SJCRH30 (cell line): ENCODE measurements at regions not wholly inside any gene's neighbourhood (a gene's known extent, or its start where the extent isn't known, plus 50 kb on each side); places are given as distances from the start of the nearest gene placed in this dataset.
A peak's percentile ranks its signal among the peaks of the same experiment; 100 is the strongest.

Source experiments
- DNase-seq, 2 experiments: peaks; one replicate each; pipeline ENCODE4 v3.0.0-alpha.2; 2015 to 2020
- H3K27ac ChIP-seq: fragments of 250-450 bp; sonication (Bioruptor Pico); 2 replicates; pipeline ENCODE4 v1.5.1; 2020; ENCODE audit warnings: mild to moderate bottlenecking, moderate library complexity
- H3K27me3 ChIP-seq: fragments of 250-450 bp; sonication (Bioruptor Pico); 2 replicates; pipeline ENCODE4 v1.5.1; 2020; ENCODE audit warnings: mild to moderate bottlenecking, moderate library complexity
- H3K36me3 ChIP-seq: fragments of 250-450 bp; sonication (Bioruptor Pico); 2 replicates; pipeline ENCODE4 v1.5.1; 2020; ENCODE audit warnings: mild to moderate bottlenecking, moderate library complexity
- H3K4me1 ChIP-seq: fragments of 250-450 bp; sonication (Bioruptor Pico); 2 replicates; pipeline ENCODE4 v1.5.1; 2020; ENCODE audit warnings: mild to moderate bottlenecking, moderate library complexity
- H3K4me3 ChIP-seq: fragments of 250-450 bp; sonication (Bioruptor Pico); 2 replicates; pipeline ENCODE4 v1.5.1; 2020; ENCODE audit warnings: mild to moderate bottlenecking, moderate library complexity
- H3K9me3 ChIP-seq: fragments of 250-450 bp; sonication (Bioruptor Pico); replicated peaks from 2 replicates; pipeline ENCODE4 v1.5.1; 2020; ENCODE audit warnings: mild to moderate bottlenecking, moderate library complexity

- Histone ChIP-seq H3K27ac (no peak overlapping the region), H3K27me3 (no peaks in the 10 kb centered on the region), H3K36me3 (no peaks in the 10 kb centered on the region), H3K4me3 (no peak overlapping the region), H3K4me1 (no peaks in the 10 kb centered on the region), H3K9me3 (no peaks in the 10 kb centered on the region)
- no peak for DNase-seq
Observed at GRCh38 chr6:122005661-122006060, 393.8 kb upstream of the HSF2 start.

- no peaks in the 10 kb centered on the region for H3K9me3 ChIP-seq
- no peaks in the 10 kb centered on the region for H3K36me3 ChIP-seq
- H3K27ac ChIP-seq, result no peak overlapping the region
- H3K4me1 ChIP-seq, result no peaks in the 10 kb centered on the region
- DNase-seq, result no peak
- no peak overlapping the region for H3K4me3 ChIP-seq
- no peaks in the 10 kb centered on the region for H3K27me3 ChIP-seq
Observed at GRCh38 chr6:122007339-122007738, 392.1 kb upstream of the HSF2 start.

DNA sequence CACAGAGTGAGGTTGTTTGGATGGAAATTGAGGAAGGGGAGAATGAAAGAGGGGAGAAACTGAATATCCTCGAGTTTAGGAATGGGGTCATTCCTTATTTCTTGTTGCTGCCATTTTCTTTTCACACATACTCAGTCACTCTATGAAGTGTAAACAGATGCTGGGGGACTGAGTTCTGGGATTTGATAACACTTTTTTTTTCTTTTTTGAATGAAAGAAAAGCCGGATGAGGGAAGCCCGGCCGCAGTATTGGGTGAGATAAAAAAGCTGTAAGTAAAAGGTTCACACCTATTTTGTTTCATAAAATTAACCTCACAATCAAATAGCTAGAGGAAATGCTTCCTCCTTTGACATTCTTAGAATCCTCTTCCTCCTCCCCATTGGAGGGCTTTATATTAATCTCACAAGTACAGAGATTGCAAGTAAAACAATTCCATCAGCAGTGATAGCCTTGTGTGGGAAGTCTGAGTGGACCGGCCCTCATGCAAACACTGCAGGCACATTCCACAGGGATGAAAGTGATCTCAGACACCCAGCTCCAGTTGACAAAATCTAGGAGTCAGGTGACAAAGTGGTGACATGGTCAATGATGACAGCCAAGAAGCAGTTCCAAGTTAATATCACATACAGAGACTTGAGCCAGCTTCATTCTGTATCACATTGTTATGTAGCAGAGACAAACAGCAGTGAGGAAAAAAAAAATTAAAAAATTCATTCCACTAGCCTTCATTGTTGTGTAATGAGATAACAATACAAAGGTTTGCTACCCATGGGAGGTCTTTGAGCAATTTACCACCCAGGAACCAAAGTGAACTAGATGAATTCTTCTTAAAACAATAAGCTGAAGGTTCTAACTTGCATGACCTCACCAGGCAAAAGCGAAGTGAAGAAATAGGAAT, 391.1 kb upstream of the HSF2 start:
- Histone ChIP-seq H3K36me3 (no peaks in the 10 kb centered on the region), H3K27me3 (no peaks in the 10 kb centered on the region), H3K27ac (no peak overlapping the region), H3K9me3 (no peaks in the 10 kb centered on the region), H3K4me1 (no peaks in the 10 kb centered on the region), H3K4me3 (no peak overlapping the region)
- DNase-seq, result no peak

- no peaks in the 10 kb centered on the region for H3K27me3 ChIP-seq
- H3K4me3 ChIP-seq, result no peak overlapping the region
- H3K36me3 ChIP-seq, result no peaks in the 10 kb centered on the region
- H3K9me3 ChIP-seq, result no peaks in the 10 kb centered on the region
- H3K4me1 ChIP-seq, result no peaks in the 10 kb centered on the region
- no peak overlapping the region for H3K27ac ChIP-seq
- DNase-seq, result no peak
Observed at GRCh38 chr6:122009000-122009350, 390.5 kb upstream of the HSF2 start.

- Histone ChIP-seq H3K9me3 (no peaks in the 10 kb centered on the region), H3K27ac (no peak overlapping the region), H3K27me3 (no peaks in the 10 kb centered on the region; the same call in 1 of the 2 replicates), H3K36me3 (no peaks in the 10 kb centered on the region), H3K4me3 (no peak overlapping the region), H3K4me1 (no peaks in the 10 kb centered on the region)
- DNase-seq, result no peak
Observed at GRCh38 chr6:122012578-122012977, 386.9 kb upstream of the HSF2 start.

DNA sequence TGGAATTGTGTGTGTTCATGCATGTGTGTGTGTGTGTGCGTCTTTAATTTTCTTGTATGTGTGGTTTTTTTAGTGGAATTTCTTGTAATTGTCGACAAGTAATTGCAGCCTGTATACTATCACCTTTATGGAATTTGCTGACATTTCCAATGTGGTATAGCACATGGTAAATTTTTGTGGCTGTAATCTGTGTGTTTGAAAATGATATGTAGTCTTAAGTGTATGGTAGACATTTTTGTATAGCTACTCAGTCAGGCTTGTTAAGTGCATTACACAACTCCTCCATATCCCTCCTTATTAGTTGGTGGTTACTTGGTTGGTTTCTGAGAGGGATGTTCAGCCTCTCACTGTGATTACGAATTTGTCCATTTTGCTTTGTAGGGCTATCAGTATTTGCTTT, 384.5 kb upstream of the HSF2 start:
- DNase-seq, result no peak
- no peaks in the 10 kb centered on the region for H3K4me1 ChIP-seq
- no peak overlapping the region for H3K27ac ChIP-seq
- H3K36me3 ChIP-seq, result no peaks in the 10 kb centered on the region
- H3K4me3 ChIP-seq, result no peak overlapping the region
- H3K27me3 ChIP-seq, result no peaks in the 10 kb centered on the region; the same call in 1 of the 2 replicates
- H3K9me3 ChIP-seq, result no peaks in the 10 kb centered on the region

GRCh38 chr6:122020588-122021264, 378.7 kb upstream of the HSF2 start:
- no peaks in the 10 kb centered on the region for H3K4me1 ChIP-seq
- no peaks in the 10 kb centered on the region for H3K36me3 ChIP-seq
- DNase-seq, result no peak
- no peak overlapping the region for H3K27ac ChIP-seq
- H3K4me3 ChIP-seq, result no peak overlapping the region
- H3K9me3 ChIP-seq, result no peaks in the 10 kb centered on the region
- H3K27me3 ChIP-seq, result no peaks in the 10 kb centered on the region

GRCh38 chr6:122025104-122025503, 374.3 kb upstream of the HSF2 start:
- no peak overlapping the region for H3K27ac ChIP-seq
- no peaks in the 10 kb centered on the region for H3K4me1 ChIP-seq
- H3K9me3 ChIP-seq, result no peaks in the 10 kb centered on the region
- H3K4me3 ChIP-seq, result no peak overlapping the region
- H3K36me3 ChIP-seq, result no peaks in the 10 kb centered on the region
- DNase-seq, result no peak
- H3K27me3 ChIP-seq, result no peaks in the 10 kb centered on the region

DNA sequence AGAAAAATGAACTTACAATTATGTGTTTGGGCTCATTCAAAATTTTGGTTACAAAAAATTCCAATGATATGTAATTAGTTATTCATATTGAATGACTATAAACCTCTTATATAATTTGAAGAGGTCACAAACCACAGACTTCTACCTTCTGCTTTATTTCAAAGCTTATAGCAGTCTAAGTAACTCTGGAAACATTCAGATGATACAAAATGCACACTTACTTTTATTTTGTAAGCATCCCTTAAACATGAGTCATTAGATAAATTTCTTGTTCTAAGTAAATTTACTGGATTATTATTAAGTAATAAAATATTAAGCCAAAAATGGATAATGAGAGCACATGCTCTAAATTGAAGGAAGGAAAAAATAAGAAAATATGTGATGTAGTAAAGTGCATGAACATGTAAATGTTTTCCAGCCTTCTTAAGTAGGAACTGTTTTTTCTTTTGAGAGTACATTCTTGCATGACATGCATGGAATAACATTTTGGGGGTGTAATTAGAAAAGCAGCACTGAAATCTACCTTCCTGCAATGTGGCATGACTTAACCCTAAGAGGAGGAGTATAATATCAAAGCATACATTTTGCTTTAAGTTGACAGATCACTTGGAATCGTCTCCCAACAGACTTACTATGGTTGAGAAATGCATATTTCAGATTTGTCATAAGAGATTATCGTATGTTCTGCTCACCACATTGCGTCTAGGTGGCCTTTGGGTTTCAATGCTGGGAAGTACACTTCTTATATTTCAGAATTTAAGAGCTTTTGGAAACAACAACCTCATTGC, 372.7 kb upstream of the HSF2 start:
- no peaks in the 10 kb centered on the region for H3K9me3 ChIP-seq
- DNase-seq, result no peak
- no peaks in the 10 kb centered on the region for H3K27me3 ChIP-seq

DNA sequence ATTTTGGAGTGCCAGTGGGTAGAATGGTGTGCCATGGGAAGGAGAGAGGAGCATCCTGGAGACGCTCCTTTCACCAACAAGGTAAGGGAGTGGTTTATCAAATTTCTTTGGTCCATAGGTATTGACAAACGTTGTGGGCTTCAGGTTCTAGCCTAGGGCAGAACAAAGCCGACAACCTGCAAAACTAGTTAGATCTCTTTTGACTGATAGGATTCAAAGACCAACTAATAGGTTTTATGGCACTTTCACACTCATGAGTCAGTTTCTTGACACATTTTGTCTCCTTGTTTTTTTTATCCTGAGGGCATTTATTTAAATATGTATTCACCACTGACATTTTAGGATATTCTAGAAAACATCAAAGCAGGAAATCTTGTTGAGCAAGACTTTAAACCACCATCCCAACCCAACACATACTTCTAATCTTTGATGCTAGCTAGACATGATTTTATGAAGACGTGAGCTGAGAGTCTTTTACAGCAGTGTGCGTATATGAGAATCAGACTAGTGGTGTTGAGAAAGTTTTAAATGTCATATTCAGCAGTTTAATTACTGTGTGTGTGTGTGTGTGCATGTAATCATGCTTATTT, 370.4 kb upstream of the HSF2 start:
- H3K36me3 ChIP-seq, result no peaks in the 10 kb centered on the region
- H3K4me3 ChIP-seq, result no peak overlapping the region
- no peaks in the 10 kb centered on the region for H3K27me3 ChIP-seq
- H3K4me1 ChIP-seq, result no peaks in the 10 kb centered on the region
- H3K27ac ChIP-seq, result no peak overlapping the region
- no peak for DNase-seq
- H3K9me3 ChIP-seq, result no peaks in the 10 kb centered on the region

More for the DNA sequence above, 372.7 kb upstream of the HSF2 start:
- H3K27ac ChIP-seq, result no peak overlapping the region
- no peaks in the 10 kb centered on the region for H3K36me3 ChIP-seq
- H3K4me3 ChIP-seq, result no peak overlapping the region
- no peaks in the 10 kb centered on the region for H3K4me1 ChIP-seq

- no peaks in the 10 kb centered on the region for H3K9me3 ChIP-seq
Observed at GRCh38 chr6:122033564-122034181, 365.8 kb upstream of the HSF2 start.

DNA sequence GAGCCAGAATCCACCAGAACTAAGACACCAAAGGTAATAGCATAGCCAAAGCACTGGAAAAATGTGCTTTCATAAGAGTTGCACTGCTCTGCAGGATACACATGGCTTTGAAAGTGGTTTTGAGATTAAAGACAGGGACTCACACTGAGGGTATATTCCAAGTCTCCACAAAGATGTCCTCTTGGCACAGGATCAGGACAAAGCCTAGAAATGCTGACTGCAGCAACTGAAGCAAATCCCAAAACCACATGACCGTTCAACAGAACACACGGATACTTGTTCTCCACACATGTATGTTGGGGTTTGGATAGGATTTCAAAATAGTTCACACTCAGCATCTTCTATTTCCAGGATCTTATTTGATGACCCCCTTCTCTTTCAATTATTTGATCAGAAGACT, 364.3 kb upstream of the HSF2 start:
- Histone ChIP-seq H3K36me3 (no peaks in the 10 kb centered on the region), H3K4me3 (no peak overlapping the region), H3K4me1 (no peaks in the 10 kb centered on the region)

More at GRCh38 chr6:122033564-122034181, 365.8 kb upstream of the HSF2 start:
- no peaks in the 10 kb centered on the region for H3K36me3 ChIP-seq
- no peaks in the 10 kb centered on the region for H3K27me3 ChIP-seq
- no peaks in the 10 kb centered on the region for H3K4me1 ChIP-seq
- no peak overlapping the region for H3K4me3 ChIP-seq
- no peak overlapping the region for H3K27ac ChIP-seq
- DNase-seq, result peak in 1 of 2 experiments; percentile 54

GRCh38 chr6:122040261-122040660, 359.2 kb upstream of the HSF2 start:
- Histone ChIP-seq H3K9me3 (no peaks in the 10 kb centered on the region), H3K4me1 (no peaks in the 10 kb centered on the region), H3K27me3 (no peaks in the 10 kb centered on the region), H3K4me3 (no peak overlapping the region), H3K27ac (no peak overlapping the region), H3K36me3 (no peaks in the 10 kb centered on the region)
- DNase-seq, result no peak

More for the DNA sequence above, 364.3 kb upstream of the HSF2 start:
- no peak overlapping the region for H3K27ac ChIP-seq
- H3K9me3 ChIP-seq, result no peaks in the 10 kb centered on the region
- H3K27me3 ChIP-seq, result no peaks in the 10 kb centered on the region
- DNase-seq, result no peak

DNA sequence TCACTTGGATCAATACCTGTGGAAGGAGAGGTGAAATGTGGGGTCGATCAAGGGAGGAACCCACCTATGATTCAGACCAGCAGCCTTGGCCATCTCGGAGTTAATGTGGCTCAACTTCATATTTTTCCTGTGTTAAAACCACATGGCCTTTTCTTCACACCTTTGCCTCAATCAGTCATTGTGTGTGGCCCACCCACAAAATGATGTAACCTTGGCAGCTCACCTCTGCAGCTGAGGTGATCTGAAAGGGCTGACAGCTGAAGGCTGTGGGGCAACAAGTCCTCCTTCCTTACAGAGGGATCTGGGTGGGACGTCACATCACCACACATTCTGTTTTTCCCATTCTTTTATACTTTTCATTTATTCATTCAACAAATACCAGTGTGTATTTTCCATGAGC, 357.1 kb upstream of the HSF2 start:
- Histone ChIP-seq H3K4me1 (no peaks in the 10 kb centered on the region), H3K9me3 (no peaks in the 10 kb centered on the region), H3K27me3 (no peaks in the 10 kb centered on the region), H3K4me3 (no peak overlapping the region), H3K36me3 (no peaks in the 10 kb centered on the region), H3K27ac (no peak overlapping the region)
- DNase-seq, result no peak
